Fibroblast of villous mesenchyme (primary cell): ENCODE measurements at regions not wholly inside any gene's neighbourhood (a gene's known extent, or its start where the extent isn't known, plus 50 kb on each side); places are given as distances from the start of the nearest gene placed in this dataset.

Experiments used
- DNase-seq: peaks from one replicate; pipeline ENCODE4 v3.0.0-alpha.2; 2010; ENCODE audit warnings: low read depth
- H3K4me3 ChIP-seq: 2 replicates; pipeline ENCODE4 v1.5.1; 2011; ENCODE audit warnings: low read depth, mild to moderate bottlenecking, low read length
- TF ChIP-seq, protein P1 (sequence below): IDR thresholded peaks from 2 replicates; pipeline ENCODE4 v1.5.1; 2012; ENCODE audit warnings: low read depth, mild to moderate bottlenecking, low read length; ENCODE audit not compliant: insufficient read depth

DNA sequence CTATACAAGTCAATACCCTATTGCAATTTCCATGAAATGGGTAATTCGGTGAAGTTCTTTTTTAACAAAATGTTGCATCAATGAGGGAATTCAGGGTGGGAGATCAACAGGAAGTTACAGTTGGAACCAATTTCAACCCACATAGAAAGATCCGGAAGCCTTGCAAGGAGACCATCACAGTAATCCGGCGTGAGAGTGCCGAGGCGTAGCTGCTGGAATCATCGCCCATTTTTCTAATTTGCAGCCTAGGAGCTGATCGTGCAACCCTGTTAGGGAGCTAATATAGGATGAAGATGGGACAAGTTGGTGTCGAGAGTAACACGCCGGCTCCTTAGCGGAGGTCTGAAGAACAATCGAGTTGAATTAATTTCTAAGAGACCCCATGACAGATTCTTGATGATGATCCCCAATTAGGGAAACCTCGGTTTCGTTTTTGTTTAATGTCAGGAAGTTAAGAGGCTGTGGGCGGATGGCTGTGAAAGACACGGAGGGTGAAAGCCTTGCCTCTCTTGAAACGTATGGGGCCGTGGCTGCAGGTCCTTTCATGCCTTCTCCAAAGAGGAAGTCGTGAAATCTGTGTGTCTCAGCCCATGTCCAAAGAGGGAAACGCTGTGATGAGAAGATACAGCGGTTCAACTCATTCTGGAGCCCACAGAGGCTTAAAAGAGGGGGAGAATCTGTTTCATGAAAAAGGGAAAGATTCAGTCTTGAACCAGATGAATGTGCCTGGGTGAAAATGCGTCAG is 51.2 kb upstream of the CARD11 start:
- no peak overlapping the region for H3K4me3 ChIP-seq
- TF ChIP-seq, protein P1, sequence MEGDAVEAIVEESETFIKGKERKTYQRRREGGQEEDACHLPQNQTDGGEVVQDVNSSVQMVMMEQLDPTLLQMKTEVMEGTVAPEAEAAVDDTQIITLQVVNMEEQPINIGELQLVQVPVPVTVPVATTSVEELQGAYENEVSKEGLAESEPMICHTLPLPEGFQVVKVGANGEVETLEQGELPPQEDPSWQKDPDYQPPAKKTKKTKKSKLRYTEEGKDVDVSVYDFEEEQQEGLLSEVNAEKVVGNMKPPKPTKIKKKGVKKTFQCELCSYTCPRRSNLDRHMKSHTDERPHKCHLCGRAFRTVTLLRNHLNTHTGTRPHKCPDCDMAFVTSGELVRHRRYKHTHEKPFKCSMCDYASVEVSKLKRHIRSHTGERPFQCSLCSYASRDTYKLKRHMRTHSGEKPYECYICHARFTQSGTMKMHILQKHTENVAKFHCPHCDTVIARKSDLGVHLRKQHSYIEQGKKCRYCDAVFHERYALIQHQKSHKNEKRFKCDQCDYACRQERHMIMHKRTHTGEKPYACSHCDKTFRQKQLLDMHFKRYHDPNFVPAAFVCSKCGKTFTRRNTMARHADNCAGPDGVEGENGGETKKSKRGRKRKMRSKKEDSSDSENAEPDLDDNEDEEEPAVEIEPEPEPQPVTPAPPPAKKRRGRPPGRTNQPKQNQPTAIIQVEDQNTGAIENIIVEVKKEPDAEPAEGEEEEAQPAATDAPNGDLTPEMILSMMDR = no peak
- no peak for DNase-seq

DNA sequence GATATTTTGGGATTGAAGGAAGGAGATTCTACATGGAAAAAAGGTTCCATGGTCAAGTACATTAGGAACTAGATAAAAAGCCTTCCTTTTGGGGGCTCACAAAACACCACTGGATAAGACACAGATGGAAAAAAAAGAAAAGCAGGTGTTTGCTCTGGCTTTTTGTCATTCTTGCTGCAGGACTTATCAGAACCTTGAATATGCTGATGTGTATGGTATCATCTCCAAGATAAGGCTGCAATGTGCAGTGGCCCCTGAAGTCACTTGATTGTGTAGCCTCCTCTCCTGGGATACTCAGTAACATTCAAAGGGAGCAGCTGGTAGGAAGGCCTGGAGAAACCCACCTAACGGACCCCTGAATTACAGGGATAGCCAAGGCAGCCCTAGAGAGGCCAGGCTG is 54.1 kb upstream of the CARD11 start:
- TF ChIP-seq, protein P1 = no peak
- H3K4me3 ChIP-seq = no peak overlapping the region
- no peak for DNase-seq

DNA sequence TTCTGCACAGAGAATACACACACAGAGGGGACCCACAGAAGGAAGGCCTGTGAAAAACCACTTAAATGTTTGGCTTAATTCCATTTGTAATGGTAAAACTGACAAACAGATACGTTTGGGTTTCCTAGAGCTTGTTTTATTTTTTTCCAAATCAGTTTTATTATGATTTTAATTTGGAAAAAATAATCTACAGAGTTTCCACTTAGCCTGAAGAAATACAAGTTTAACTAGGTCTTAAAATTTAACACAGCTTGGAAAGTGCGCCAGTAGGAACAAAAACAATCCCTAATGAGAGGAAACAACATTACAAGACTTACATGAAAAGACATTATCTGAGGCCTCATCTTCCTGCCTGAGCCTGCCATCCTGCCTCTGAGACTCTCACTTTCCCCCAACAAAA is 58.5 kb upstream of the CARD11 start:
- TF ChIP-seq, protein P1 = no peak
- DNase-seq = no peak
- no peak overlapping the region for H3K4me3 ChIP-seq

DNA sequence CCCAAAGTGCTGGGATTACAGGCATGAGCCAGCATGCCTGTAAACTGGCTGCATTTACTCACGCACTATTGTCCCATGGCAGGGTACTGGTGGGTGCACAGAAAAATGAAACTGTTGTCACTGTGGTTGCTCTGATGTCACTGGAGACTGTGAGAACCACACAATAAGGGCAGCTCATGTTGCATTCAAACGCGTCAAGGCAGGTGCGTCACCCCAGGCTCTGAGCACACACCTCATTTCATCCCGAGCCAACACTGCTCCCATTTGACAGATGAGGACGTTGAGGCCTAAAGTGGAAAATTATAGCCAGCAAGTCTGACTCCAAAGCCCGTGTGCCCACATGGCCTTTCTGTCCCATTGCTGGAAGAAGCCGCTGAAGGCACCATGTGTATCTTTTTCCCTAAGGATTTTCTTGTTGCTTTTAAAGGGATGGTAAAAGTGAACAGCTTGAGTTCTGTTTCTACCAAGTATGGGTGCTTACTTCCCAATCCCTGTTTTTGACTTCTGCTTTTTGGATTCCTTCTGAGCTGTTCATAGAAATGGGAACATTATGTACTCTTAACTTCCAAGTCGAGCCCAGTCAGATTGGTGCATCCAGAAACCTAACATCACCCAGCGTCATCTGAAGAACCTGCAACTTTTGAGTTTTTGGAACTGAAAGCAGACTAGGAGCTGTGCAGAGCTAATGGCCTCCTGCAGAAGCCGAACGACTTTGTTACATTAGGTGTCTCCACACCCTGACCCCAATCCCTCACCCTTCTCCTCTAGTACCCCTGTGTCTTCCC is 60.1 kb upstream of the CARD11 start:
- H3K4me3 ChIP-seq = no peak overlapping the region
- DNase-seq = no peak
- TF ChIP-seq, protein P1 = no peak

DNA sequence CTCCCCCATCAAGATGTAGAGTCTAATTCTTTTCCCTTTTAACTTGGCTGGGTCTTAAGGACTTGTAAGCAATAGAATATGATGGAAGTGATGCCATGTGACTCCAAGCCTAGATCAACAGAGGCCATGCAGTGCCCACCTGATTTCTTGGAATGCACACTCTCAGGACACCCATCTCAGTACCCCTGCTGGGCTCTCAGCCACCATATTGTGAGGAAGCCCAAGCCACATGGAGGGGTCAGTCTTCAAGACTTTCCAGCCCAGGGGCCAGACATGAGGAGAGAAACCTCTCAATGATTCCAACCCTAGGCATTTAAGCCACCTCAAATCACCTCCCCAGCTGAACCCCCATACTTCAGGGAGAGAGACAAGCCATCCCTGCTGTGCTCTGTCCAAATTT is 62.2 kb upstream of the CARD11 start:
- TF ChIP-seq, protein P1 = no peak
- no peak overlapping the region for H3K4me3 ChIP-seq
- no peak for DNase-seq

DNA sequence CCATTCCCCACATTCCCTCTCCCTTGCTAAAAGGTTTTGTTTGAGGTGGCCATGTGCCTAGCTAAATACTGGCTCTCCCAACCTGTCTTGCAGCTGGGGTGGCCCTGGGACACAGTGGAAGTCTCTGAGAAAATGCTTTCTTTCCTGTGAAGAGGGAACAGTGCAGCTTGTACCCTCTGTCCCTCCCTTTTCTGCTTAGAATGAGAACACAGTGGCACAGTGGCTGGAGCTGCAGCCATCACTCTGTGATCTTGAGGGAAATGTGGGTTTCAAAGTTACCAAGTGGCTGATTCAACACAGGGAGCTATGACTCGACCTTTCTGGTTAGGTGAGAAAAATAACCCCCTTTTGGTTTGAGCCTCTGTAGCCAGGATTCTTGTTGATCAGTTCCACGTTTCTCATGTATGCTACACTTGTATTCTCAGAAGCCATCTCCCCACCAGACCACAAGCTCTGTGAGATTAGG is 62.7 kb upstream of the CARD11 start:
- TF ChIP-seq, protein P1 = no peak
- H3K4me3 ChIP-seq = no peak overlapping the region
- no peak for DNase-seq
